Head of caudate nucleus (tissue), 42 donors: ENCODE measurements at regions not wholly inside any gene's neighbourhood (a gene's known extent, or its start where the extent isn't known, plus 50 kb on each side); places are given as distances from the start of the nearest gene placed in this dataset.
"Not testable (repeated sequence)": the region's sequence is repeated elsewhere in the genome, so short reads cannot be mapped to it uniquely, and the experiment has no call there.

ENCODE experiments used
- DNase-seq, 42 donors: peaks; one replicate each; pipeline versions ENCODE4 v3.0.0 to v3.0.0-alpha.2; 2020 to 2021; ENCODE audit warnings: mixed read lengths in 7 of 42
- intact Hi-C: fragments of 100-400 bp; cut with DNase I; formaldehyde crosslinking; loops from one replicate; pipeline ENCODE4 v1.15.0; 2022

DNA sequence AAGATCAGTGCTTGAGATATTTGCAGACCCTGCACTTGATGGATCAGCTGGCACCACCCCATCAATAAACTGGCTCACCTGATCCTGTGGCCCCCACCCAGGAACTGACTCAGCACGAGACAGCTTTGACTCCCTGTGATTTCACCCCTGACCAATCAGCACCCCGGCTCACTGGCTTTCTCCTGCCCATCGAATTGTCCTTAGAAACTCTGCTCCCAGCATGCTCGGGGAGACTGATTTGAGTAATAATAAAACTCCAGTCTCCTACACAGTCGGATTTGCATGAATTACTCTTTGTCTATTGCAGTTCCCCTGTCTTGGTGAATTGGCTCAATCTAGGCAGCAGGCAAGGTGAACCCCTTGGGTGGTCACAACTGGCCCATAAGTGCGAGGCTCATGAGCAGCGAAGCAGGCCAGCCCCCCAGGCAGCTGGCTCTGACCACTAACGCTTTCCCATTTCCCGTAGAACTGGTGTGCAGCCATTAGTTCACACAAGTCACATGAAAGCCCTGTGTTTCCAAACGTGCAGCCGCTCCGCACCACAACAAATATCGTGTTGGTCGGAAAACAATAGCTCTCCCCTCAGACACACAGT, 79.6 kb downstream of the RSPH3 start:
- intact Hi-C loops = no loop called here
- DNase-seq = no peak

DNA sequence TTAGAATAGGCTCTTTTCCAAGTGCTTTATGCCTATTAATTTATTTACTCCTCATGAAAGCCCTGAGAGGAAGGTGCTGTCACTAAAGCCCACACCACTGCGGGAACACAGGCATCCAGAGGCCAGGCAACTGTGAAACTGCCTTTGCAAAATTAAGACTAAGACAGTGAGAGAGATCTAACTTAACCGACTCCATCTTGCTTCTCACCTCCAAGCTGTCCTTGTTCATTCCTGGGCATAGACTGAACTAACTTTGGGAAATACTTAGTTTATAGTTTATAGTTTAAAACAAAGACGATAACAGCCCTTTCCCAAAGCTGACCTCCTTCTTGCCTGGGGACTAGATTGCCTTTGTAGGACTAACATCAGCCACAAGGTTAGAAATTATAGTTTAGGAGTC, 80.1 kb downstream of the RSPH3 start:
- intact Hi-C loops = no loop called here
- no peak for DNase-seq

DNA sequence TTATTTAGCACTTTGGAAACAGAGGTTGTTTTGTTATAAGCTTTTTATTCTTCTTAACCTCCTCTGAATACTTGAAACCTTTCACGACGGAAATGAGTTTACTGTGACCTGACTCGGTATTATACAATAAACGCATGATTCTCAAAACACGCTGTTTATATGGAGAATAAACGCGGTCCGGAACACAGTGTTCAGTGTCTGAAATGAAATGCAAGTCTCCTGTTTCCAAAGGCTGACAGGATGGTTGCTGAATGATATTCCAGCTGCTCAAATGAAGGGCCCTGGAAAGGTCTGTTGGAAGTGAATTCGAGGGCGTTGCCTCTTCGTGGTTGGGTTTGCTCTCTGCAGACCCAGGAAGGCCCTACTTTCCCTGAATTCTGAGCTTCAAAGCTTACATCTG, 83.4 kb downstream of the RSPH3 start:
- intact Hi-C loops = no loop called here

DNA sequence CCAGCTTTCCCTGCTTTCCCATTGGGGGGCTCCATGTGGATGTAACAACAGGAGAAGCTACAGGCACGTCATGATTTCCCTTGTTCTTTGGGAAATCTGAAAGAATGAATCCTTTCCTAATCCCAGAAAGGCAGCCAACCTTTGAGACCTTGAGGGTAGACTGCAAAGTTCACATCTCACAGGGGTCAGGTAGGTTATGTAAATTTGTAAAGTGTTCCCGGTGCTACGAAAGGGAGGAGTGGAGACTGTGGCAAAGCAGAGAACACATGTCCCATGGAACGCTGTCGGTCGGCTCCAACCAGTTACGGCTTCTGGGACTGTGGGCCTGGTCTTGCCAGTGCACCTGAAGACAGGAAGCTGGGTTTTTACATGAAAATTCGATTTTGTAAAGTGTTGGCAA, 85.1 kb downstream of the RSPH3 start:
- intact Hi-C loops = no loop called here
- no peak for DNase-seq

More for the DNA sequence above, 83.4 kb downstream of the RSPH3 start:
- DNase-seq = no peak

DNA sequence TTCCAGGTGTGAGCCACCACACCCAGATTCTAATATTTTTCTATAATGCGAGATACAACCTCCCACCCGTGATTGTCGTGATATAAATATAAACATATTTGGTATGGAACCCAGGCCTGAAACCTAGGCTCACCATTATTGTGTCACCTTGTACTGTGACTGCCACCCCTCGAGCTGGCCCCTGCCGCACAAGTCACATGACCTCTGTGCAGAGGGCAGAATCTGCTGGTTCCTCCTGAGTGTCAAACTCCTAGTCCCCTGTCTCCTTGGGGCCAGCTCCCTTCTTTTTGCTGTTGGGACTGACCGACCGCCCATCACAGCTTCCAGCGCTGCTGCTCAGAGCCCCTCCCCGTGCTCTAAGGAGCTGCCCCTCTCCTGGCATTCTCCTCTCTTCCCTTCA, 86.4 kb downstream of the RSPH3 start:
- intact Hi-C loops = no loop called here
- no peak for DNase-seq

DNA sequence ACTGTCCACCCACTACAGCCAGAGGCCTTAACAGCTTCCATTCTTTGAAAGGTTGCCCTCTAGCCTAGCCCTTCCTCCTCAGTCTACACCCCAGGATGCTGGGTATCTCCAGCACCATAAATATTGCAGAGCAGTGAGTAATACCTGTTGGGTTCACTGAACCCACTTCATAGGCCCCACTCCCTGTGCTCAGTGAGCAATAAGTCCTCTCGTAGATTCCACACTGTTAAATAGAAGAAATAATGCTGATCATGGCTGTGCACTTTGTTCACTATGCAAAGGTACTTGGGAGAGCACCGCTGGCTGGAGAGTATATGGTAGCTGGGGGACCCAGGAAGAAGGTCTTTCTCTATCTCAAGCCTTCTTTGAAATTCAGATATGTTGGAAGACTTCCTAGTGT, 87.3 kb downstream of the RSPH3 start:
- intact Hi-C loops = no loop called here
- no peak for DNase-seq

DNA sequence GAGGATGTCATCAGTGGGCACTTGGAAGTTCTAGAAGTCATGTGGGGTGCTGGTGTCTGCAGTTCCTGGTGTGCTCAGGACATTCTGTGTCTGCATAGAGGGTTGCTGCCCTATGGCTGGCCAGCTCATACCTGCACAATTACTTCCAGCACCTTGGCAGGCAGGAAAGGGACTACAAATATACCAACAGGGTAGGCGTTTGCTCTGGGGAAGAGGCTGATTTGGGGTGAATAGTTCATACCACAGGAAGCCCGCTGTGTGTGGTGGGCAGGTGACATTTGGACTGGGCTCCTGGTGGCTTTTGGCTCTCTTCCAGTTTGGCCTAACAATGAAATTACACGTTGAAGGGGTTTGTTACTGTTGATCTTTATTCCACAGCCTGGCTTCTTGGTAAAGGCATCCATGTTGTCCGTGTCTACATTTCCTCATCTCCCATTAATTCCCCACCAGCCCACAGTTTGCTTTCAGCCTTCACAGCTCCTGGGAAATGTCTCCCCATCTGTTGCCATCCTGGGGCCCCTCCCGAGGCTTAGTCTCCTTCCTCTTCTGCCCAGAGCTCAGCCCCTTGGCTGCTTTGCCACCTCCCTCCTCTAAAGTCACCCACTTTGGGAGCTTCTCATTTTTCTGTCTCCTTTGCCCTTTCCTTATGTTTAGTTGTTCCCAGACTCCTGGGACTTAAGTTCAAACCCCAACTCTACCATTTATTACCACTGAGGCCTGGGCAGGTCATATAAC, 88.1 kb downstream of the RSPH3 start:
- intact Hi-C loops = no loop called here
- DNase-seq = no peak

DNA sequence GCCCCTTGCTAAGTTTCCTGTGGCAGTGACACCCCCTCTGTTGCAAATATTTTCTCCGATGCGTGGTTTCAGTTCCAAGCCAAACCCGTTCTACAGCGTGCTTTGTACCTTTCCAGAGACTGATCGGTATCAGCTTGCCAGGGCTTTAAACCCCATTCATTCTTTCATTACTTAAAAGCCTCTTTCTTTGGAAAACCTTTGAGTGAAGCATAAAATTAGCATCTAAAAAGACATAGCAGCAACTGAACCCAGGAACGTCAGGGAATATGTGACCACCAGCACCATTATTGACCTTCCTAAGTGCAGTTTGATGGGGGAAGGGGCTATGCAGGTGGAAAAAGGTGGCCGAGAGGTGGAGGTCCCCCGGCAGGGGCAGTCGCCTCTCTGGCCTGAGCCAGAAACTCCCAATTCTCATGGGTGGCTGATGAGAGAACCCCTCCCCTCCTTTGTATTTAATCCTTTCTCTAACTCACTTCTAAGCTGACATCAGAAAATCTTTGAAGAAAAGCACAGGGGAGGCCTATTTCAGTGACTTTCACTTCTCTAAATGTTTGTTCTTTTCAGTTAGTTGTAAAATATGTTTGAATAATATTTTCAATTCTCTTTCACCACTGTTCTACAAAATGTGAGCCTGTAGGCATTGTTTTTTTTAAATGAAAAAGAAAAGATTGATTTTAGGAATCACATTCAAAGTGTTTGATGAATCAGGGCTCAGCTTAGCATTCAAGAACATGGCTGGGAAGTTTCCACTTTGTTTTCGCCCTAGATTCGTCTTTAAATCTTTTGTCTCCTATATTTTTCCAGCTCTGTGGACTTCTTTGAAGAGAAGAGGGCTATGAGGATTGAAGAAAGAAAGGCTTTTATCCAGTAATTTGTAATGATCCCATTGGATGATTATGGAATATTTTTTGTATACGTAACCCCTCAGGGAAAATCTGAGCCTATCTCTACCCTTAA, 89.2 kb downstream of the RSPH3 start:
- DNase-seq = peak in 3 of 42 donors; percentile 11 to 45 (median 28)
- intact Hi-C loops = no loop called here

DNA sequence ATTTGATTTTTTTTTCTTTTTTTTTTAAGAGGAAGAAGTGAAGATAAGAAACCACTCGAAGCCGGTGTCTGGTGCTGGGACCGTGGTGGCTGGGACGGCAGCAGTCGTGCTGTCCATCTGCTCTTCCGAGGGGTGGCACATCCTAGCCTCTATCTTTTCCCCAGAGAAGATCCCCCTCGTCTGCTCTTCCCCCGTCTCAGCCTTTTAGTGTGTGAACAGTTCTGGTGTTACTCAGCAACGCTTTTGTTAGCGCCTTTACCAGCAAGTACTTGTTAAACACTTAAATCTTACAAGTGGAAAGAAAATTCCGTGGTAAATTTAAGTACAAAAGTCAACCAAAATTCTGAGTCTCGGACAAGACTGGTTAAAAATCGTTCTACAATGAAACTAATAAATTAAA, 90.1 kb downstream of the RSPH3 start:
- intact Hi-C loops = no loop called here
- no peak for DNase-seq

DNA sequence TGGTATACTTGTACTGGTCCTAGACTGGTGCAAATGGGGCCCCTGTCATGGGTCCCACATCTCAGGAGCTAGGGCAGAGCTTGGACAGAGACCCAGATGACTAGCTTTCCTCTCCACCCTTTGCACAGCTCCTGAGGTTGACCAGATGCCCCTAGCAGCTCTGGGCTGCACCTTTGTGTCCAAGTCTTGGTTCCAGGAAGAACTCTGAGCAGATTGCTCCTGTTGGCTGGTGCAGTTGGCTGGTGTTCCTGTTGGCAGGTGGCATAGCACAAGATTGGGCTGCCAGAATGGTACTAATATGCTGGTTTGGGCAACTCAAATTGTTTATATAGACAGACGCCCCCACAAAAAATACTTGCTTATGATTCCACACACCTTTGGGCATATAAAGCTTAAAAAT, 89.4 kb upstream of the EZR start:
- no peak for DNase-seq
- intact Hi-C loops = no loop called here

DNA sequence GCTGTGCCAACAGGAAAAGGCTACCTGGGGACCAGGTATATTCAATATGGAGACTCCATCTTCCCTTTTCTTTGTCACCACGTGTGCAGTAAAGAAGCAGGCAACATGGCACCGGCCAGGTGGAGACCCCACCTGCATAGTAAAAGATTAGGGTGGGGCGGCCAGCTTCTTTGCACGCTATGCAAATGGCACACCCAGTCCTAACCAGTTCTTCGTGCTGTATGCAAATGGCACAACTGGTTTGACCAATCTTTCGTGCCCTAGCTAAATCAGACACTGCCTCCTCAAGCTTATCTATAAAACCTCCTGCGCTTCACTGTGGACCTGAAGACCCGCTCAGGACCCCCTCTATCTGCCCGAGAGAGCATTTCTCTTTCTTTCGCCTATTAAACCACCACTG, 88.8 kb upstream of the EZR start:
- intact Hi-C loops = no loop called here
- no peak for DNase-seq

DNA sequence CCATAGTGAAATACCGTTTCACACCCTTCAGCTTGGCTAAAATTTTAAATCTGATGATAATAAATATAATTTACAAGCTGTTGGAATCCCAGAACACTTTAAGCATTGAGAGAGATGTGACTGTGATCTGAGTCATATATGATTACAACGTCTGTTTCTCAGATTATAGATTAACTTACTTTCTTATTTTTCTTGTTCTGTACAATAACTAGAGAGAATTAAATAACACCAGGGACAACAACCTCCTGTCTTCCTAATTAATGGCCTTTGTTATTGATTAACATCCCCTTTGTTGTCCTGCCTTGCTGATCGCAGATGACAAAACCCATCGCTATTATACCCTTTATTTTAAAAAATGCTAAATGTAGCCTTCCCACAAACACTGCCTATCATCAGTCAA, 87.8 kb upstream of the EZR start:
- no peak for DNase-seq
- intact Hi-C loops = no loop called here

DNA sequence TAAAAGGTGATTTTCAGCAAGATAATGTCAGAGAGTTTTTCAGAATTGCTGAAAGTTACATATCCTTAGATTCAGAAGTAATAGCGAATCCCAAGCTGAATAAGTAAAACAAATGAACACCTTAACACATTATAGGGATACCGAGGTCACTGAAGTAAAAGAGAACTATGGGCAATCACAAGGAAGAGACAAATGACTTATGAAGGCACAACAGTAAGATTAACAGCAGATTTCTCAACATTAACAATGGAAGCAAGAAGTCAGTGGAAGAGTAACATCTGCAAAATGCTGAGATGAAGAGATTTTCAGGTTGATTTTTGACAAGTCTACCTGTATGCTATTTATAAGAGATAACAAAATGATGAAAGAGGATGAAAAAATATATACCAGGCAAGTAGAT, 86.1 kb upstream of the EZR start:
- intact Hi-C loops = no loop called here
- no peak for DNase-seq

DNA sequence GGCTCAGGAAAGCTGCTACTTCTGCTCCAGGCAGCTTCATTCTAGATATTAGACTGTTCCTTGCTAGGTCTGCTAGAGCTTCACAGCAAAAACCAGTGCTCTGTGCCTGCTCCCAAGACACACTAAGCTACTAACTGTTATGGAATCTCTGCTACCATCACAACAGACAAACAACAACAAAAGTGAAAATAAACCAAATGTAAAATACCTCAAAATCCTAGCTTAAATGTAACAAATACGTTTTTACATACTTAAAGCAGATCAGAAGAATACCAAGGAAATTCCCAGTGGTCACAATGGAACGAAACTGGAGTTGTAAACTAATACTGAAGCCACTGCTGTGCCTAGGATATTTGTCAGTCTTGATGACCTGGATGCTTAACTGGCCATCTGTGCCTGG, 84.6 kb upstream of the EZR start:
- no peak for DNase-seq
- intact Hi-C loops = no loop called here

DNA sequence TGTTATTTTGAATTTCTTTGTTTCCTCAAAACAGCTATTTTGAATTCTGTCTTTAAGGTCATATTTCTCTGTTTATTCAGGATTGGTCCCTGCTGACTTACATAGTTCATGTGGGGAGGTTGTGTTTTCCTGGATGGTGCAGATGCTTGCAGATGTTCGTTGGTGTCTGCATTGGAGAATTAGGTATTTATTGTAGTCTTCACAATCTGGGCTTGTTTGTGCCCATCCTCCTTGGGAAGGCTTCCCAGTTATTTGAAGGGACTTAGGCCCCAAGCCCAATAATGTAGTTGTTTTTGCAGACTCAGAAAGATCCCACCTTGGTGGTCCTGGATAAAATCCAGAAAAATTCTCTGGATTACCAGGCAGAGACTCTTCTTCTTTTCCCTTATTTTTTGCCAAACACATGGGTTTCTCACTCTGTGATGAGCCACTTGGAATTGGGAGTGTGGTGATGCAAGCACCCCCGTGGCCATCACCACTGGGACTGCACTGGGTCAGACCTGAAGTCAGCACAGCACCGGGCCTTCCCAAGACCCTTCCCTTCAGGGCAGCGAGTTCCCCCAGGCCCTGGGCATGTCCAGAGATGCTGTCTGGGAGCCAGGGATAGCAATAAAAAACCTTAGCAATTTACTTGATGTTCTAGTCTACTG, 81.6 kb upstream of the EZR start:
- intact Hi-C loops = no loop called here
- DNase-seq = no peak

DNA sequence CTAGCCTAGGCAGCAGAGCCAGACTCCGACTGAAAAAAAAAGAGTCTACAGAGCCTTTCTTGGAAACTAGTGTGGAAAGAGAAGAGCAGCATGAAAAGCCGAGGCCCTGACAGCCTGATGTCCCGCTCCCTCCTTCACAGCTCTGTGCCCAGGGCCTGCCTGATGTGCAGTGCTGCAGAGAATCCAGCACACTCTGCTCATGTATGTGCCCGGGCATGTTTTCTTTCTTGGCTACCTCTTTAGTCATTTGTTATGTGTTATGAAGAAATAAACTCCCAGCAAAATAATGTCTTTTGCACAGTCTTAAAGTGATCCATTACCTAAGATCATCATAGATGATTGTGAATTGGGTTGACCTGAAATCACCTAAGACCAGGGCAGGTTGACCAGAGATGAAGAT, 78.1 kb upstream of the EZR start:
- intact Hi-C loops = no loop called here
- DNase-seq = no peak

DNA sequence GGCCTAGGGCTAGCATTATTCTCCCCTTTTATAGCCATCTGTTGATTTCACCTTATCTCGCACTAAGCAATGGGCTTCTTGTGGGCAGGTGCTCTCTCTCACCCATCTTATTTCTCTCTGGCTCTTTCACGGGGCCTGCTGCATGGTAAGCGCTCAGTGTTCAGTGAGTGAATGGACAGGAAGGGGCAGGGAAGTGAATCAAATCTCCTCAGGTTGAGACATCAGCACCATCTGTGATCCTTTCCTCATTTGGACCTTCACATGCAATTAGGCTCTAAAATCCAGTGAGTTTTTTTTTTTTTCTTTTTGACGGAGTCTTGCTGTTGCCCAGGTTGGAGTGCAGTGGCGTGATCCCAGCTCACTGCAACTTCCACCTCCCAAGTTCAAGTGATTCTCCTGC, 76.5 kb upstream of the EZR start:
- intact Hi-C loops = no loop called here
- DNase-seq = no peak

DNA sequence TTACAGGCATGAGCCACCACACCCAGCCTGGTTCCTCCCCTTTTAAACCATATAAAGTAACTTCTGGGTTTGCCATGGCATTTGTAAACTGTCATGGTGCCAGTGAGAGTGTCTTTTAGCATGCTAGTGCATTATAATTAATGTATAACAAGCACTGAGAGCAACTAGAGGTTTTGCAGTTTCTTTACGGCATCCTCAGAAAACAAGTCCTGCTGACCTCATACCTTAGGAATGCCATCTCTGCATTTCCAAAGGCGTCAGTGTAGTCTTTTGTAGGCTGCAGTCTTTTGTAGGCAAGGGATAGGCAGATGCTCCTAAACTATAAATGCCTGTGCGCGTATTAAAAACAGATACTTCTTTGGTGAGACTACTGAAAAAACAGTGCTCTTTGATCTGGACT, 75.0 kb upstream of the EZR start:
- no peak for DNase-seq
- intact Hi-C loops = no loop called here

DNA sequence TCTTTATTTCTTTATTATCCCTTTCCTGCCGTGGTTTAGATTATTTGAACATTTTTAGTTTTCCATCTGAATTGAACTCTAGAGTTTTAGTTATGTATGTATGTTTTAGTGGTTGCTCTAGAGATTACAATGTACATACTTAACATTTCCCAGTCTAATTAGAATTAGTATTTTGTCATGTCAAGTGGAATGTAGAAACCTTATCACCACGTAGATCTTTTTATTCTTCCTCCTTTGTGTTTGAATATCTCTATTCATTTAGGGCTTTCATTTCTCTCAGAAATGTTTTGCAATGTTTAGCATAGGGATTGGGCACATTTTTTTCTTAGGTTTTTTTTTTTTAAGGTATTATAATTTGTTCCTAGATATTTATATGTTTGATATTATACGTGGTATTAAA, 73.1 kb upstream of the EZR start:
- intact Hi-C loops = no loop called here
- no peak for DNase-seq

DNA sequence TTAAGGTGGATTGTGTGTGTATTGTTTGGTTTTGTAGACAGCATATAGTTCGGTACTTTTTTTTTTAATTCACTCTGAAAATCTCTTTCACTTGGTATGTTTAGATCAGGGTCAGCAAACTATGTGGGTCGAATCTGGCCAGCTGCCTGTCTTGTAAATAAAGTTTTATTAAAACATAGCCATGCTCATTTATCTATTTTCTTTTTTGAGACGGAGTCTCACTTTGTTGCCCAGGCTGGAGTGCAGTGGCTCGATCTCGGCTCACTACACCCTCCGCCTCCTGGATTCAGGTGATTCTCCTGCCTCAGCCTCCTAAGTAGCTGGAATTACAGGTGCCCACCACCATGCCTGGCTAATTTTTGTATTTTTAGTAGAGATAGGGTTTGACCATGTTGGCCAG, 72.4 kb upstream of the EZR start:
- intact Hi-C loops, DNase-seq: not testable (repeated sequence)
